ENCODE measurements at regions not wholly inside any gene's neighbourhood (a gene's known extent, or its start where the extent isn't known, plus 50 kb on each side); places are given as distances from the start of the nearest gene placed in this dataset.

DNA sequence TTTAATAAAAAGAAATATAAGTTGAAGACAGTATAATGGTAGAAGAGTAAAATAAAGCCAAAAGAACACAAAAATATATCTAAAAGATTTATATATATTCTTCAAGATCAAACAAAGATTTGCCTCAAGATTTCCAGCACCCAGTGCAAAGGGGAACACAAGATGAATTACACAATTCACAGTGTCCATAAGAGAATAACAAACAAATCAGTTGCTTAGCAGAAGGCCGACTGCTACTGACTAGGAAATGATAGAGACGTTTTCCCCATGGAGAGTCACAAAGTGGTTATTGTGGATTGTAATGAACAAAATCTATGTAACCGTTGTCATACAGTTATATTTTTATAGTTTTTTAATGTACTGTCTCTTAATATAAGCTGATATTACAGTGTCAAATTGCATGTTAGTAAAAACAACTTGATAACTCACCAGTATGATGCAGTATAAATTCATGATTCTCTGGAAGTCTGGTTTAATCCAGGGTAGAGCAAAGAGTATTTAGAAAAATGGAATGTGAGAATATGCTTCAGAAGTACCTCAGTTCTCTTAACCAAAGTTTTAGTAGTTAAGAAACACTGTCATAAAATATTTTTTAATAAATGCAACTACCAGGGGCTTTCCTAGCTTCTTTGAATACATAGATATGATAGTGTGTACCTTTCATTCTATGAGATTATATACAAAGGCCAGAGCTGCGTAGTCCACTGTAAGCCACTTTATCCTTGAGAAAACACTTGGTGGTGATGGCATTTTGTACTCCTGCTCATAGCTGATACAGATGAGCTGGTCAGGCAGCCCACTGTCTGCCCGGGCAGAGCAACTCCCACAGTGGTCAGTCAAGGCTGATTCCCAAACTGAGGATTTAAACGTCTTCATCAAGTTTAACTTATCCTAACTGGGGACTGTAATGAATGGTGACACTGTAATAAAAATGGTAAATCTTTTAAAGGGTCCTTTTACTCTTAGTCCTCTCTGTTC lies 180.5 kb upstream of the DTNA start:
- in situ Hi-C loops (cut with HindIII; ENCODE audit: low pct_unique_long_range_greater_than_20kb, low sequenced_read_pairs) (no loop called here), intact Hi-C loops (cut with micrococcal nuclease; ENCODE audit: unreplicated experiment) (no loop called here)
- no TSS peak for BruUV-seq (replicated peaks)
- TF ChIP-seq SIN3A (IDR thresholded peaks at IDR 0.05; ENCODE audit: borderline replicate concordance, insufficient read depth, low read depth, low read length) (no peak), TCF7L2 (IDR thresholded peaks at IDR 0.05; ENCODE audit: low read depth, low read length) (no peak), POLR2AphosphoS5 (IDR thresholded peaks at IDR 0.05; ENCODE audit: low read depth, low read length) (no peak)
- TF ChIP-seq, protein P1, sequence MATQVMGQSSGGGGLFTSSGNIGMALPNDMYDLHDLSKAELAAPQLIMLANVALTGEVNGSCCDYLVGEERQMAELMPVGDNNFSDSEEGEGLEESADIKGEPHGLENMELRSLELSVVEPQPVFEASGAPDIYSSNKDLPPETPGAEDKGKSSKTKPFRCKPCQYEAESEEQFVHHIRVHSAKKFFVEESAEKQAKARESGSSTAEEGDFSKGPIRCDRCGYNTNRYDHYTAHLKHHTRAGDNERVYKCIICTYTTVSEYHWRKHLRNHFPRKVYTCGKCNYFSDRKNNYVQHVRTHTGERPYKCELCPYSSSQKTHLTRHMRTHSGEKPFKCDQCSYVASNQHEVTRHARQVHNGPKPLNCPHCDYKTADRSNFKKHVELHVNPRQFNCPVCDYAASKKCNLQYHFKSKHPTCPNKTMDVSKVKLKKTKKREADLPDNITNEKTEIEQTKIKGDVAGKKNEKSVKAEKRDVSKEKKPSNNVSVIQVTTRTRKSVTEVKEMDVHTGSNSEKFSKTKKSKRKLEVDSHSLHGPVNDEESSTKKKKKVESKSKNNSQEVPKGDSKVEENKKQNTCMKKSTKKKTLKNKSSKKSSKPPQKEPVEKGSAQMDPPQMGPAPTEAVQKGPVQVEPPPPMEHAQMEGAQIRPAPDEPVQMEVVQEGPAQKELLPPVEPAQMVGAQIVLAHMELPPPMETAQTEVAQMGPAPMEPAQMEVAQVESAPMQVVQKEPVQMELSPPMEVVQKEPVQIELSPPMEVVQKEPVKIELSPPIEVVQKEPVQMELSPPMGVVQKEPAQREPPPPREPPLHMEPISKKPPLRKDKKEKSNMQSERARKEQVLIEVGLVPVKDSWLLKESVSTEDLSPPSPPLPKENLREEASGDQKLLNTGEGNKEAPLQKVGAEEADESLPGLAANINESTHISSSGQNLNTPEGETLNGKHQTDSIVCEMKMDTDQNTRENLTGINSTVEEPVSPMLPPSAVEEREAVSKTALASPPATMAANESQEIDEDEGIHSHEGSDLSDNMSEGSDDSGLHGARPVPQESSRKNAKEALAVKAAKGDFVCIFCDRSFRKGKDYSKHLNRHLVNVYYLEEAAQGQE (IDR thresholded peaks at IDR 0.05; ENCODE audit: insufficient read depth in 1 of 2, low read depth in 2 of 2, low read length in 1 of 2) = no peak
- TF ChIP-seq, protein P2, sequence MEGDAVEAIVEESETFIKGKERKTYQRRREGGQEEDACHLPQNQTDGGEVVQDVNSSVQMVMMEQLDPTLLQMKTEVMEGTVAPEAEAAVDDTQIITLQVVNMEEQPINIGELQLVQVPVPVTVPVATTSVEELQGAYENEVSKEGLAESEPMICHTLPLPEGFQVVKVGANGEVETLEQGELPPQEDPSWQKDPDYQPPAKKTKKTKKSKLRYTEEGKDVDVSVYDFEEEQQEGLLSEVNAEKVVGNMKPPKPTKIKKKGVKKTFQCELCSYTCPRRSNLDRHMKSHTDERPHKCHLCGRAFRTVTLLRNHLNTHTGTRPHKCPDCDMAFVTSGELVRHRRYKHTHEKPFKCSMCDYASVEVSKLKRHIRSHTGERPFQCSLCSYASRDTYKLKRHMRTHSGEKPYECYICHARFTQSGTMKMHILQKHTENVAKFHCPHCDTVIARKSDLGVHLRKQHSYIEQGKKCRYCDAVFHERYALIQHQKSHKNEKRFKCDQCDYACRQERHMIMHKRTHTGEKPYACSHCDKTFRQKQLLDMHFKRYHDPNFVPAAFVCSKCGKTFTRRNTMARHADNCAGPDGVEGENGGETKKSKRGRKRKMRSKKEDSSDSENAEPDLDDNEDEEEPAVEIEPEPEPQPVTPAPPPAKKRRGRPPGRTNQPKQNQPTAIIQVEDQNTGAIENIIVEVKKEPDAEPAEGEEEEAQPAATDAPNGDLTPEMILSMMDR (IDR thresholded peaks at IDR 0.05) = no peak
- ChIA-PET CTCF (no interaction called here), POLR2A (no interaction called here)
- no peak for DNase-seq (ENCODE audit: low read depth, low spot score)
- no peak overlapping the region for H3K4me3 ChIP-seq (ENCODE audit: low read depth in 2 of 2, low read length in 2 of 2)
- H3K4me1 ChIP-seq (ENCODE audit: control insufficient read depth, insufficient read depth, low read length) = no peaks in the 10 kb centered on the region
- no peaks in the 10 kb centered on the region for H3K9me3 ChIP-seq (ENCODE audit: control insufficient read depth, insufficient read depth, low read depth, low read length)
- no peak for ATAC-seq
- H3K27me3 ChIP-seq (ENCODE audit: control insufficient read depth, insufficient read depth, low read length) = no peaks in the 10 kb centered on the region; the same call in 1 of the 2 replicates
- no peak overlapping the region for H3K27ac ChIP-seq (ENCODE audit: low read length)
- H3K36me3 ChIP-seq (ENCODE audit: control insufficient read depth, insufficient read depth, low read length) = no peaks in the 10 kb centered on the region

DNA sequence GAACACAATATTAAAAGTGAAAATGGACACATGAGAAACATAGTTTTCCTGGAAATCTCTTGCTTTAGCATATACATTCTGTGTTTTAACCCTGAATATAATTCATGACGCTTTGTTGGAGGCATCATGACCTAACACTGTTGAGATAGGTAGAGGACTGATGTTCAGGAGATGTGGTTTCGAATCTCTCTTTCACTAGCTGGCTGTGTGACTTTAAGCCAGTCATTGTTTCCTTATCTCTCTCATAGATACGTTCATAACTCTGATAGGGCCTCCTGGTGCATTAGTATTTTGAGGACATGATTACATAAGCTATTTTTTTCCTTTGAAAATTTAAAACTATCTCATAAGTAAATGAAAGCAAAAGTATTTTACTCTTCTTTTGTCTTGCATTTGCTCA lies 179.0 kb upstream of the DTNA start:
- CTCF ChIA-PET = no interaction called here
- in situ Hi-C loops (cut with HindIII; ENCODE audit: low pct_unique_long_range_greater_than_20kb, low sequenced_read_pairs) = no loop called here

More for the DNA sequence above, 179.0 kb upstream of the DTNA start:
- Histone ChIP-seq H3K27ac (ENCODE audit: low read length) (no peak overlapping the region), H3K4me3 (ENCODE audit: low read depth in 2 of 2, low read length in 2 of 2) (no peak overlapping the region), H3K4me1 (ENCODE audit: control insufficient read depth, insufficient read depth, low read length) (no peaks in the 10 kb centered on the region), H3K9me3 (ENCODE audit: control insufficient read depth, insufficient read depth, low read depth, low read length) (no peaks in the 10 kb centered on the region), H3K36me3 (ENCODE audit: control insufficient read depth, insufficient read depth, low read length) (no peaks in the 10 kb centered on the region), H3K27me3 (ENCODE audit: control insufficient read depth, insufficient read depth, low read length) (no peaks in the 10 kb centered on the region; the same call in 1 of the 2 replicates)
- ATAC-seq (no peak), DNase-seq (ENCODE audit: low read depth, low spot score) (no peak)
- TF ChIP-seq SIN3A (IDR thresholded peaks at IDR 0.05; ENCODE audit: borderline replicate concordance, insufficient read depth, low read depth, low read length) (no peak), POLR2AphosphoS5 (IDR thresholded peaks at IDR 0.05; ENCODE audit: low read depth, low read length) (no peak), TCF7L2 (IDR thresholded peaks at IDR 0.05; ENCODE audit: low read depth, low read length) (no peak)
- TF ChIP-seq, protein P1 (IDR thresholded peaks at IDR 0.05; ENCODE audit: insufficient read depth in 1 of 2, low read depth in 2 of 2, low read length in 1 of 2) = no peak
- TF ChIP-seq, protein P2 (IDR thresholded peaks at IDR 0.05) = no peak
- BruUV-seq (replicated peaks) = no TSS peak
- intact Hi-C loops (cut with micrococcal nuclease; ENCODE audit: unreplicated experiment) = no loop called here
- POLR2A ChIA-PET = no interaction called here

Measured in Panc1 (cell line).